IMR-90 (cell line): ENCODE measurements at regions not wholly inside any gene's neighbourhood (a gene's known extent, or its start where the extent isn't known, plus 50 kb on each side); places are given as distances from the start of the nearest gene placed in this dataset.
A peak's percentile ranks its signal among the peaks of the same experiment; 100 is the strongest.

Experiments
- ATAC-seq: fragments of 200-7000 bp; cut with Tn5 transposase; 2 replicates; pipeline ENCODE4 v1.9.1; 2020; ENCODE audit warnings: low read depth, mild to moderate bottlenecking, moderate library complexity
- BruUV-seq: library from RNA; stranded (reverse); fragments of 400-500 nt; replicated peaks from 2 replicates; lab custom pipeline; 2021; lab: Mats Ljungman, UMichigan
- CTCF ChIA-PET: fragments of 300-600 bp; formaldehyde crosslinking; extraction: SDS; loops from one replicate; lab custom pipeline; 2021; ENCODE audit warnings: antibody characterized with exemption; lab: Yijun Ruan, JAX
- POLR2A ChIA-PET: fragments of 300-600 bp; sonication (Branson Sonifier 250); formaldehyde crosslinking; loops from one replicate; lab custom pipeline; 2022; ENCODE audit warnings: antibody characterized with exemption; ENCODE audit not compliant: unreplicated experiment; lab: Charles Lee
- DNase-seq: peaks from one replicate; pipeline ENCODE4 v3.0.0; 2013
- H2AFZ ChIP-seq: replicated peaks from 2 replicates; pipeline ENCODE3; 2013; ENCODE audit warnings: low read length, mild to moderate bottlenecking; ENCODE audit not compliant: poor library complexity
- H2AK5ac ChIP-seq: 2 replicates; pipeline ENCODE4 v1.6.1; 2013; ENCODE audit warnings: low read depth, low read length, inconsistent platforms
- H2AK9ac ChIP-seq: replicated peaks from 2 replicates; pipeline ENCODE3; 2013; ENCODE audit warnings: mild to moderate bottlenecking, low read depth, low read length, moderate library complexity; ENCODE audit not compliant: poor library complexity
- H2BK120ac ChIP-seq: 2 replicates; pipeline ENCODE4 v1.6.1; 2013; ENCODE audit warnings: low read depth, low read length, inconsistent platforms
- H2BK15ac ChIP-seq: 3 replicates; pipeline ENCODE4 v1.6.1; 2013; ENCODE audit warnings: low read depth, low read length, inconsistent platforms
- H2BK20ac ChIP-seq: 2 replicates; pipeline ENCODE4 v1.6.1; 2013; ENCODE audit warnings: low read depth, mild to moderate bottlenecking, inconsistent platforms, low read length, moderate library complexity
- H2BK5ac ChIP-seq: 2 replicates; pipeline ENCODE4 v1.6.1; 2013; ENCODE audit warnings: mild to moderate bottlenecking, low read depth, low read length, inconsistent platforms; ENCODE audit not compliant: poor library complexity, severe bottlenecking
- H3K14ac ChIP-seq: replicated peaks from 2 replicates; pipeline ENCODE4 v1.6.1; 2013; ENCODE audit warnings: low read depth, low read length, inconsistent platforms
- H3K18ac ChIP-seq: 2 replicates; pipeline ENCODE4 v1.6.1; 2013; ENCODE audit warnings: low read depth, low read length, control low read depth
- H3K23ac ChIP-seq: 2 replicates; pipeline ENCODE4 v1.6.1; 2013; ENCODE audit warnings: low read depth, low read length, inconsistent platforms
- H3K27ac ChIP-seq: 2 replicates; pipeline ENCODE4 v1.5.1; 2013; ENCODE audit warnings: mild to moderate bottlenecking, control low read depth, low read length; ENCODE audit not compliant: insufficient read depth
- H3K27me3 ChIP-seq: 2 replicates; pipeline ENCODE4 v1.6.1; 2013; ENCODE audit warnings: low read length; ENCODE audit not compliant: control insufficient read depth, insufficient read depth
- H3K36me3 ChIP-seq: 2 replicates; pipeline ENCODE4 v1.6.1; 2013; ENCODE audit warnings: low read length, mixed read lengths; ENCODE audit not compliant: control insufficient read depth, insufficient read depth
- H3K4ac ChIP-seq: 2 replicates; pipeline ENCODE4 v1.6.1; 2013; ENCODE audit warnings: low read depth, low read length, inconsistent platforms
- H3K4me1 ChIP-seq: 2 replicates; pipeline ENCODE4 v1.6.1; 2013; ENCODE audit warnings: low read length, mixed read lengths; ENCODE audit not compliant: control insufficient read depth, insufficient read depth
- H3K4me2 ChIP-seq: 2 replicates; pipeline ENCODE4 v1.6.1; 2013; ENCODE audit warnings: low read depth, mild to moderate bottlenecking, control low read depth, low read length, moderate library complexity
- H3K4me3 ChIP-seq: 2 replicates; pipeline ENCODE4 v1.5.1; 2013; ENCODE audit warnings: low read depth, mild to moderate bottlenecking, control low read depth, low read length, moderate library complexity; ENCODE audit not compliant: insufficient read depth
- H3K56ac ChIP-seq: 2 replicates; pipeline ENCODE4 v1.6.1; 2013; ENCODE audit warnings: low read length, inconsistent platforms; ENCODE audit not compliant: insufficient read depth; ENCODE audit errors: extremely low read depth
- H3K79me1 ChIP-seq, 2 experiments: 2 replicates each; pipeline ENCODE4 v1.6.1; 2013; ENCODE audit warnings: low read length in 2 of 2, inconsistent platforms in 1 of 2, low read depth in 1 of 2
- H3K9ac ChIP-seq: 2 replicates; pipeline ENCODE4 v1.6.1; 2013; ENCODE audit warnings: low read depth, low read length, control low read depth
- H3K9me1 ChIP-seq: 2 replicates; pipeline ENCODE4 v1.6.1; 2013; ENCODE audit warnings: low read length, inconsistent platforms; ENCODE audit not compliant: insufficient read depth
- H3K9me3 ChIP-seq: 2 replicates; pipeline ENCODE4 v1.6.1; 2013; ENCODE audit warnings: low read length; ENCODE audit not compliant: control insufficient read depth, insufficient read depth
- H4K20me1 ChIP-seq: 2 replicates; pipeline ENCODE4 v1.6.1; 2013; ENCODE audit warnings: low read length, inconsistent platforms; ENCODE audit not compliant: insufficient read depth
- H4K5ac ChIP-seq: 2 replicates; pipeline ENCODE4 v1.6.1; 2013; ENCODE audit warnings: mild to moderate bottlenecking, low read depth, low read length, control low read depth
- H4K8ac ChIP-seq, 2 experiments: 2 replicates each; pipeline ENCODE4 v1.6.1; 2013; ENCODE audit warnings: low read depth in 2 of 2, low read length in 2 of 2, control low read depth in 1 of 2, inconsistent platforms in 1 of 2
- H4K91ac ChIP-seq: 2 replicates; pipeline ENCODE4 v1.6.1; 2013; ENCODE audit warnings: low read depth, low read length, inconsistent platforms; ENCODE audit not compliant: insufficient read depth
- BHLHE40 ChIP-seq: fragments of 150-350 bp; IDR thresholded peaks from 2 replicates; pipeline ENCODE4 v1.6.1; 2016; ENCODE audit warnings: mild to moderate bottlenecking, low read depth, low read length
- CEBPB ChIP-seq: IDR thresholded peaks from 2 replicates; pipeline ENCODE4 v1.6.1; 2012; ENCODE audit warnings: low read depth, low read length, improper control_type of control experiment
- CHD1 ChIP-seq: IDR thresholded peaks from 2 replicates; pipeline ENCODE4 v1.6.1; 2012; ENCODE audit warnings: low read depth, low read length, improper control_type of control experiment
- FOS ChIP-seq: fragments of 150-350 bp; IDR thresholded peaks from 2 replicates; pipeline ENCODE4 v1.6.1; 2016; ENCODE audit warnings: low read depth, low read length
- MAFK ChIP-seq: IDR thresholded peaks from 2 replicates; pipeline ENCODE4 v1.6.1; 2012; ENCODE audit warnings: low read depth, low read length, improper control_type of control experiment
- MAZ ChIP-seq: IDR thresholded peaks from 2 replicates; pipeline ENCODE4 v1.6.1; 2012; ENCODE audit warnings: low read depth, mild to moderate bottlenecking, low read length, improper control_type of control experiment, moderate library complexity, borderline replicate concordance
- MXI1 ChIP-seq: IDR thresholded peaks from 2 replicates; pipeline ENCODE4 v1.6.1; 2012; ENCODE audit warnings: low read depth, mild to moderate bottlenecking, low read length, moderate library complexity, borderline replicate concordance
- NFE2L2 ChIP-seq: fragments of 150-350 bp; IDR thresholded peaks from 2 replicates; pipeline ENCODE4 v1.6.1; 2016; ENCODE audit warnings: low read depth, mild to moderate bottlenecking, low read length
- POLR2A ChIP-seq: IDR thresholded peaks from 2 replicates; pipeline ENCODE4 v1.6.1; 2012; ENCODE audit warnings: mild to moderate bottlenecking, low read depth, low read length
- RAD21 ChIP-seq: IDR thresholded peaks from 2 replicates; pipeline ENCODE4 v1.6.1; 2012; ENCODE audit warnings: low read length, improper control_type of control experiment
- RCOR1 ChIP-seq: IDR thresholded peaks from 2 replicates; pipeline ENCODE4 v1.6.1; 2012; ENCODE audit warnings: mild to moderate bottlenecking, low read length, improper control_type of control experiment; ENCODE audit not compliant: insufficient replicate concordance
- RFX5 ChIP-seq: IDR thresholded peaks from 2 replicates; pipeline ENCODE4 v1.8.0; 2012; ENCODE audit warnings: low read depth, mild to moderate bottlenecking, low read length, moderate library complexity
- SMC3 ChIP-seq: fragments of 150-350 bp; IDR thresholded peaks from 2 replicates; pipeline ENCODE4 v1.6.1; 2016; ENCODE audit warnings: low read depth, mild to moderate bottlenecking, antibody characterized with exemption, low read length, moderate library complexity
- WGBS, 2 experiments: methylation state at CpG; one replicate each; pipeline versions ENCODE4 v1.1.5 to v1.1.7; 2013; ENCODE audit warnings: missing lambda C conversion rate in 2 of 2; ENCODE audit not compliant: insufficient read length in 1 of 2; ENCODE audit errors: extremely low coverage in 2 of 2; 5-methylcytosine and 5-hydroxymethylcytosine counted together
- dilution Hi-C: fragments of 300-500 bp; cut with HindIII; formaldehyde crosslinking; loops from one replicate; pipeline ENCODE4 v1.14.3; 2018; ENCODE audit warnings: low sequenced_read_pairs; ENCODE audit not compliant: unreplicated experiment
- in situ Hi-C: fragments of 300-500 bp; cut with MboI; formaldehyde crosslinking; loops from 3 replicates; pipeline ENCODE4 v1.14.3; 2019; ENCODE audit warnings: low sequenced_read_pairs, inconsistent platforms, mixed read lengths
- intact Hi-C: fragments of 100-400 bp; cut with micrococcal nuclease; formaldehyde crosslinking; loops from 2 replicates; pipeline ENCODE4 v1.10.0; 2022
- TF ChIP-seq, protein P1 (sequence below): fragments of 150-350 bp; IDR thresholded peaks from 2 replicates; pipeline ENCODE4 v1.6.1; 2016; ENCODE audit warnings: low read depth, mild to moderate bottlenecking, low read length, moderate library complexity, borderline replicate concordance
- TF ChIP-seq, protein P2 (sequence below): conservative IDR thresholded peaks from 2 replicates; pipeline ENCODE4 v1.5.1; 2012; ENCODE audit warnings: mild to moderate bottlenecking, low read depth, low read length, improper control_type of control experiment
- TF ChIP-seq, protein P3 (sequence below): fragments of 150-350 bp; IDR thresholded peaks from 2 replicates; pipeline ENCODE4 v1.6.1; 2017; ENCODE audit warnings: mild to moderate bottlenecking, antibody characterized with exemption, low read length, low read depth

DNA sequence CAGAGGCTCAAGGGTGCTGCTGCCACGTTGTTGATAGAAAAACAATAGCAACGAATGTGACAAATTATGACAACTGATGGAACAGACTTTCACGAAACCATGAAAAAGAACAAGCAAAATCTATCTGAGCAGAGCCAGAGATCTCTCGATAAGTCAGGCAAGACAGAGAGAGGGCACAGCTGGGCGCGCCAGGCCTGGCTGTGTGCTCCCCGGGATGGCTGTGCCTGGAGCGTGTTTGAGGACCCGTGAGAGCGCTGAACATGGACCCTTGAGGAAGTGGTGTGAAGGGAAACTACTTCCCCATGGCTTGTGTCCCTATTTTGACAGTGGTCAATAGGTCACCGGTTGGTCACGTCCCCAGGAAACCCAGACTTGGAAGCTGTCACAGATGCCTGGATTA, 83.1 kb upstream of the FGF3 start:
- H3K27me3 ChIP-seq = peaks cover 3% of the 10 kb centered on the region; the same call in 1 of the 2 replicates
- H3K18ac ChIP-seq = no peak overlapping the region
- H3K4me2 ChIP-seq = no peak overlapping the region
- H3K79me1 ChIP-seq = no peaks in the 10 kb centered on the region
- H3K4me3 ChIP-seq = no peak overlapping the region
- DNase-seq (no peak), ATAC-seq (no peak)
- H3K4me1 ChIP-seq = peaks cover 7% of the 10 kb centered on the region; the same call in 1 of the 2 replicates
- in situ Hi-C loops = no loop called here
- no TSS peak for BruUV-seq
- 79% methylated on average over 3 of the region's 12 CpGs; no CpG with 5 or more reads in 1 of the 2 experiments for WGBS, 2 experiments
- no peak overlapping the region for H3K14ac ChIP-seq
- no peak overlapping the region for H3K27ac ChIP-seq
- no peak overlapping the region for H2BK20ac ChIP-seq
- H2AK5ac ChIP-seq = peak overlapping the region; percentile 73; the same call in 1 of the 2 replicates
- no peaks in the 10 kb centered on the region for H3K36me3 ChIP-seq
- TF ChIP-seq BHLHE40 = no peak
- TF ChIP-seq, protein P1, sequence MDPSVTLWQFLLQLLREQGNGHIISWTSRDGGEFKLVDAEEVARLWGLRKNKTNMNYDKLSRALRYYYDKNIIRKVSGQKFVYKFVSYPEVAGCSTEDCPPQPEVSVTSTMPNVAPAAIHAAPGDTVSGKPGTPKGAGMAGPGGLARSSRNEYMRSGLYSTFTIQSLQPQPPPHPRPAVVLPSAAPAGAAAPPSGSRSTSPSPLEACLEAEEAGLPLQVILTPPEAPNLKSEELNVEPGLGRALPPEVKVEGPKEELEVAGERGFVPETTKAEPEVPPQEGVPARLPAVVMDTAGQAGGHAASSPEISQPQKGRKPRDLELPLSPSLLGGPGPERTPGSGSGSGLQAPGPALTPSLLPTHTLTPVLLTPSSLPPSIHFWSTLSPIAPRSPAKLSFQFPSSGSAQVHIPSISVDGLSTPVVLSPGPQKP = no peak
- no peak for TF ChIP-seq RFX5
- TF ChIP-seq POLR2A = no peak
- TF ChIP-seq MXI1 = no peak
- TF ChIP-seq RAD21 = no peak
- TF ChIP-seq CHD1 = no peak
- no peak for TF ChIP-seq CEBPB
- no peak for TF ChIP-seq RCOR1
- TF ChIP-seq NFE2L2 = no peak
- TF ChIP-seq, protein P2, sequence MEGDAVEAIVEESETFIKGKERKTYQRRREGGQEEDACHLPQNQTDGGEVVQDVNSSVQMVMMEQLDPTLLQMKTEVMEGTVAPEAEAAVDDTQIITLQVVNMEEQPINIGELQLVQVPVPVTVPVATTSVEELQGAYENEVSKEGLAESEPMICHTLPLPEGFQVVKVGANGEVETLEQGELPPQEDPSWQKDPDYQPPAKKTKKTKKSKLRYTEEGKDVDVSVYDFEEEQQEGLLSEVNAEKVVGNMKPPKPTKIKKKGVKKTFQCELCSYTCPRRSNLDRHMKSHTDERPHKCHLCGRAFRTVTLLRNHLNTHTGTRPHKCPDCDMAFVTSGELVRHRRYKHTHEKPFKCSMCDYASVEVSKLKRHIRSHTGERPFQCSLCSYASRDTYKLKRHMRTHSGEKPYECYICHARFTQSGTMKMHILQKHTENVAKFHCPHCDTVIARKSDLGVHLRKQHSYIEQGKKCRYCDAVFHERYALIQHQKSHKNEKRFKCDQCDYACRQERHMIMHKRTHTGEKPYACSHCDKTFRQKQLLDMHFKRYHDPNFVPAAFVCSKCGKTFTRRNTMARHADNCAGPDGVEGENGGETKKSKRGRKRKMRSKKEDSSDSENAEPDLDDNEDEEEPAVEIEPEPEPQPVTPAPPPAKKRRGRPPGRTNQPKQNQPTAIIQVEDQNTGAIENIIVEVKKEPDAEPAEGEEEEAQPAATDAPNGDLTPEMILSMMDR = no peak
- TF ChIP-seq MAFK = no peak
- TF ChIP-seq, protein P3, sequence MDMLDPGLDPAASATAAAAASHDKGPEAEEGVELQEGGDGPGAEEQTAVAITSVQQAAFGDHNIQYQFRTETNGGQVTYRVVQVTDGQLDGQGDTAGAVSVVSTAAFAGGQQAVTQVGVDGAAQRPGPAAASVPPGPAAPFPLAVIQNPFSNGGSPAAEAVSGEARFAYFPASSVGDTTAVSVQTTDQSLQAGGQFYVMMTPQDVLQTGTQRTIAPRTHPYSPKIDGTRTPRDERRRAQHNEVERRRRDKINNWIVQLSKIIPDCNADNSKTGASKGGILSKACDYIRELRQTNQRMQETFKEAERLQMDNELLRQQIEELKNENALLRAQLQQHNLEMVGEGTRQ = no peak
- TF ChIP-seq FOS = no peak
- no peak for TF ChIP-seq MAZ
- TF ChIP-seq SMC3 = no peak
- H3K9me3 ChIP-seq = peaks cover 2% of the 10 kb centered on the region; the same call in 1 of the 2 replicates
- H3K9me1 ChIP-seq = peaks cover 6% of the 10 kb centered on the region; the same call in 1 of the 2 replicates
- ChIA-PET CTCF (no interaction called here), POLR2A (no interaction called here)
- no peak overlapping the region for H4K8ac ChIP-seq
- no peak overlapping the region; the same call in 2 of the 3 replicates for H2BK15ac ChIP-seq
- no peak overlapping the region for H3K9ac ChIP-seq
- H3K23ac ChIP-seq = no peak overlapping the region
- no peak overlapping the region for H3K4ac ChIP-seq
- no peak overlapping the region for H4K5ac ChIP-seq
- no peaks in the 10 kb centered on the region for H4K20me1 ChIP-seq
- intact Hi-C loops = no loop called here
- no peak overlapping the region for H2AFZ ChIP-seq
- H4K91ac ChIP-seq = no peak overlapping the region
- dilution Hi-C loops = loop anchor here (25.0 kb wide), 1 partner anchor 260 kb away; no protein-coding TSS in a partner anchor
- no peak overlapping the region for H2BK120ac ChIP-seq
- H2AK9ac ChIP-seq = no peak overlapping the region
- H2BK5ac ChIP-seq = no peak overlapping the region
- no peak overlapping the region for H3K56ac ChIP-seq
